ENCODE measurements at regions not wholly inside any gene's neighbourhood (a gene's known extent, or its start where the extent isn't known, plus 50 kb on each side); places are given as distances from the start of the nearest gene placed in this dataset.
A peak's percentile ranks its signal among the peaks of the same experiment; 100 is the strongest.

DNA sequence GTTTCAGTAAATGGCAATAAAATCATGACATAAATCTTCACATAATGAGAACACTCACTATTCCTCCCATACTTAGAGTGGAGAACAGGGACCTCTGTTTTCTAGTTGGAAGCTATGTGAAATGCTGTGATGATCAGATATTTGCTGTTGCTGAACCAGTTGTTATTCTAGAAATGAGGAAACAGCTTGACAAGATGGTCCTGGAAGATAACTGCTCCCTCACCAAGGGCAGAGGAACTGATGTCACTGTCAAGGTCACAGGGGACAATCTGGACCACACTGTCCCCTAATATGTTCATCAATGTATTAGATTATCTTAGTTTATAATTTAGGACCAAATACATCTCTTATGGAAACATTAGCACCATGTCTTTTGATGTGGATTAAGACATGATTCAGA is 1173.3 kb downstream of the PCDH17 start:
- ATAC-seq: no peak
- TF ChIP-seq TCF4 (CRISPR knock-in tag; IDR thresholded peaks at IDR 0.05; ENCODE audit: borderline replicate concordance) (peak; percentile 11; the same call in 1 of the 2 replicates), ZFP3 (CRISPR knock-in tag; IDR thresholded peaks at IDR 0.05) (no peak)

DNA sequence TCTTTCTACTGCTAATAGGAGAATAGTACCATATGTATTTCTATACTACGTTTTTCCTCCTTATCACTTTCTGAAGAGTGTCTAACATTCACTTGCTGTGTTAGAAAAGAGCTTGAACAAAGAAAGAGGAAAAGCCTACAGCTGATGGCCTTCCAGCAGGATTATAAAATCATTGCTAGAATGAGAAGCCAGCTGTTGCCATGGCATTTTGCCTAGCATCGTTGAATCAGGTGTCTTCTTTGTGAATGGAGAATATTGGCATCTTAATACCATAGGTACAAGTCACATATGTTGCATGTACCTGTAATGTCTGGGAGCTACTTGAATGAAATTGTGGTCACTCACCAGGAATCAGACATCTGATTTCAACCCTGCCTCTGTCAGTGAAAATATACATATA is 1174.9 kb downstream of the PCDH17 start:
- TF ChIP-seq ZNF565 (CRISPR knock-in tag; conservative IDR thresholded peaks at IDR 0.05; ENCODE audit: low read depth) (no peak), BACH2 (CRISPR knock-in tag; IDR thresholded peaks at IDR 0.05; ENCODE audit: borderline replicate concordance) (no peak), OSR1 (CRISPR knock-in tag; IDR thresholded peaks at IDR 0.05) (no peak), PPARA (CRISPR knock-in tag; IDR thresholded peaks at IDR 0.05; ENCODE audit: borderline replicate concordance) (no peak), ZFP30 (CRISPR knock-in tag; IDR thresholded peaks at IDR 0.05) (no peak), ESRRG (CRISPR knock-in tag; IDR thresholded peaks at IDR 0.05) (no peak), RARB (CRISPR knock-in tag; IDR thresholded peaks at IDR 0.05) (no peak), CSDC2 (CRISPR knock-in tag; IDR thresholded peaks at IDR 0.05) (no peak), ARNTL (CRISPR knock-in tag; IDR thresholded peaks at IDR 0.05; ENCODE audit: borderline replicate concordance, low read depth) (no peak), ZFP3 (CRISPR knock-in tag; IDR thresholded peaks at IDR 0.05) (no peak), TOX (CRISPR knock-in tag; IDR thresholded peaks at IDR 0.05; ENCODE audit: borderline replicate concordance) (no peak), ZNF70 (CRISPR knock-in tag; IDR thresholded peaks at IDR 0.05) (no peak)
- TF ChIP-seq, protein P1, sequence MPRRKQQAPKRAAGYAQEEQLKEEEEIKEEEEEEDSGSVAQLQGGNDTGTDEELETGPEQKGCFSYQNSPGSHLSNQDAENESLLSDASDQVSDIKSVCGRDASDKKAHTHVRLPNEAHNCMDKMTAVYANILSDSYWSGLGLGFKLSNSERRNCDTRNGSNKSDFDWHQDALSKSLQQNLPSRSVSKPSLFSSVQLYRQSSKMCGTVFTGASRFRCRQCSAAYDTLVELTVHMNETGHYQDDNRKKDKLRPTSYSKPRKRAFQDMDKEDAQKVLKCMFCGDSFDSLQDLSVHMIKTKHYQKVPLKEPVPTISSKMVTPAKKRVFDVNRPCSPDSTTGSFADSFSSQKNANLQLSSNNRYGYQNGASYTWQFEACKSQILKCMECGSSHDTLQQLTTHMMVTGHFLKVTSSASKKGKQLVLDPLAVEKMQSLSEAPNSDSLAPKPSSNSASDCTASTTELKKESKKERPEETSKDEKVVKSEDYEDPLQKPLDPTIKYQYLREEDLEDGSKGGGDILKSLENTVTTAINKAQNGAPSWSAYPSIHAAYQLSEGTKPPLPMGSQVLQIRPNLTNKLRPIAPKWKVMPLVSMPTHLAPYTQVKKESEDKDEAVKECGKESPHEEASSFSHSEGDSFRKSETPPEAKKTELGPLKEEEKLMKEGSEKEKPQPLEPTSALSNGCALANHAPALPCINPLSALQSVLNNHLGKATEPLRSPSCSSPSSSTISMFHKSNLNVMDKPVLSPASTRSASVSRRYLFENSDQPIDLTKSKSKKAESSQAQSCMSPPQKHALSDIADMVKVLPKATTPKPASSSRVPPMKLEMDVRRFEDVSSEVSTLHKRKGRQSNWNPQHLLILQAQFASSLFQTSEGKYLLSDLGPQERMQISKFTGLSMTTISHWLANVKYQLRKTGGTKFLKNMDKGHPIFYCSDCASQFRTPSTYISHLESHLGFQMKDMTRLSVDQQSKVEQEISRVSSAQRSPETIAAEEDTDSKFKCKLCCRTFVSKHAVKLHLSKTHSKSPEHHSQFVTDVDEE (CRISPR knock-in tag; IDR thresholded peaks at IDR 0.05): no peak
- TF ChIP-seq, protein P2, sequence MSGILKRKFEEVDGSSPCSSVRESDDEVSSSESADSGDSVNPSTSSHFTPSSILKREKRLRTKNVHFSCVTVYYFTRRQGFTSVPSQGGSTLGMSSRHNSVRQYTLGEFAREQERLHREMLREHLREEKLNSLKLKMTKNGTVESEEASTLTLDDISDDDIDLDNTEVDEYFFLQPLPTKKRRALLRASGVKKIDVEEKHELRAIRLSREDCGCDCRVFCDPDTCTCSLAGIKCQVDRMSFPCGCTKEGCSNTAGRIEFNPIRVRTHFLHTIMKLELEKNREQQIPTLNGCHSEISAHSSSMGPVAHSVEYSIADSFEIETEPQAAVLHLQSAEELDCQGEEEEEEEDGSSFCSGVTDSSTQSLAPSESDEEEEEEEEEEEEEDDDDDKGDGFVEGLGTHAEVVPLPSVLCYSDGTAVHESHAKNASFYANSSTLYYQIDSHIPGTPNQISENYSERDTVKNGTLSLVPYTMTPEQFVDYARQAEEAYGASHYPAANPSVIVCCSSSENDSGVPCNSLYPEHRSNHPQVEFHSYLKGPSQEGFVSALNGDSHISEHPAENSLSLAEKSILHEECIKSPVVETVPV (CRISPR knock-in tag; IDR thresholded peaks at IDR 0.05): no peak
- no peak for ATAC-seq

DNA sequence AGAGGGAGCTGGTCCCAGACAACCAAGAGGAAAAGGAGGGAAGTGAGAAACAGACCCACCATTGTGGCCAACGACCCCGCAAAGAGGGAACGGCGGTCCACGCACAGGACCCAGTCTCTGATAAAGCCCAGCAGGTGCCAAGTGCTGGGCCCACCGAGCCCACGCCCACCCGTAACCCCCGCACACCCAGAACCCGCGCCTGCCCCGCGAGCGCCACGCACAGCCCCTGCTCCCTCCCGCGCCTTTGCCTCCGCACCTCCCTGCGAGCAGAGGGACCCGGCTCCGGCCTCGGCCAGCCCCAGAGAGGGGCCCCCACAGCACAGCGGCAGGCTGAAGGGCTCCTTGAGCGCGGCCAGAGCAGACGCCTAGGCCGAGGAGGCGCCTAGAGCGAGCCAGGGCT is 1192.2 kb downstream of the PCDH17 start:
- TF ChIP-seq SNAI2 (CRISPR knock-in tag; IDR thresholded peaks at IDR 0.05) (no peak), ZFP3 (CRISPR knock-in tag; IDR thresholded peaks at IDR 0.05) (no peak), GLIS3 (CRISPR knock-in tag; IDR thresholded peaks at IDR 0.05) (no peak), ESRRG (CRISPR knock-in tag; IDR thresholded peaks at IDR 0.05) (no peak), ISL1 (CRISPR knock-in tag; IDR thresholded peaks at IDR 0.05) (no peak), ARNTL (CRISPR knock-in tag; IDR thresholded peaks at IDR 0.05; ENCODE audit: borderline replicate concordance, low read depth) (no peak)

DNA sequence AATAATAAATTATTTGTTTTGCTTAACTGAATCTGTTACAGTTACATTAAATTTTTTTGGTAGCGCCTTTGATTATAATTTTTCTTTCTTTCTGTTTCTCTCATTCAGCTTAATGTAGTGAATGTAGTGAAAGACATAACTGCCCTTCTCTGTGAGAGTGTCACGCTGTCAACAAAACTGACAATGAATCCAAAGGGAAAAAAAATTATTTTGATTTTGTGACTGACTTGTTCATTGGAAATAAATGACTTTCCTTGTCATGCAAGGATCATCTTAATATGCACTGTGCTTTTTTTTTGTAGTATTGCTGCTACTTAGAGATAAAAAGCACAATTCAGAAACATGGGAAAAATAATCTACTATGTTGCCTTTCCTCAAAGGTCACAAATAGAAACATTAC is 1196.4 kb downstream of the PCDH17 start:
- TF ChIP-seq RARB (CRISPR knock-in tag; IDR thresholded peaks at IDR 0.05): no peak
- no peak for TF ChIP-seq OSR1 (CRISPR knock-in tag; IDR thresholded peaks at IDR 0.05)
- TF ChIP-seq, protein P3, sequence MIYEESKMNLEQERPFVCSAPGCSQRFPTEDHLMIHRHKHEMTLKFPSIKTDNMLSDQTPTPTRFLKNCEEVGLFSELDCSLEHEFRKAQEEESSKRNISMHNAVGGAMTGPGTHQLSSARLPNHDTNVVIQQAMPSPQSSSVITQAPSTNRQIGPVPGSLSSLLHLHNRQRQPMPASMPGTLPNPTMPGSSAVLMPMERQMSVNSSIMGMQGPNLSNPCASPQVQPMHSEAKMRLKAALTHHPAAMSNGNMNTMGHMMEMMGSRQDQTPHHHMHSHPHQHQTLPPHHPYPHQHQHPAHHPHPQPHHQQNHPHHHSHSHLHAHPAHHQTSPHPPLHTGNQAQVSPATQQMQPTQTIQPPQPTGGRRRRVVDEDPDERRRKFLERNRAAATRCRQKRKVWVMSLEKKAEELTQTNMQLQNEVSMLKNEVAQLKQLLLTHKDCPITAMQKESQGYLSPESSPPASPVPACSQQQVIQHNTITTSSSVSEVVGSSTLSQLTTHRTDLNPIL (CRISPR knock-in tag; IDR thresholded peaks at IDR 0.05; ENCODE audit: low read depth): no peak
- TF ChIP-seq ESRRG (CRISPR knock-in tag; IDR thresholded peaks at IDR 0.05): no peak
- no peak for TF ChIP-seq TCF4 (CRISPR knock-in tag; IDR thresholded peaks at IDR 0.05; ENCODE audit: borderline replicate concordance)
- TF ChIP-seq GLIS3 (CRISPR knock-in tag; IDR thresholded peaks at IDR 0.05): no peak
- TF ChIP-seq ZC3H10 (CRISPR knock-in tag; IDR thresholded peaks at IDR 0.05): no peak
- TF ChIP-seq ZNF8 (CRISPR knock-in tag; IDR thresholded peaks at IDR 0.05): no peak
- TF ChIP-seq, protein P4, sequence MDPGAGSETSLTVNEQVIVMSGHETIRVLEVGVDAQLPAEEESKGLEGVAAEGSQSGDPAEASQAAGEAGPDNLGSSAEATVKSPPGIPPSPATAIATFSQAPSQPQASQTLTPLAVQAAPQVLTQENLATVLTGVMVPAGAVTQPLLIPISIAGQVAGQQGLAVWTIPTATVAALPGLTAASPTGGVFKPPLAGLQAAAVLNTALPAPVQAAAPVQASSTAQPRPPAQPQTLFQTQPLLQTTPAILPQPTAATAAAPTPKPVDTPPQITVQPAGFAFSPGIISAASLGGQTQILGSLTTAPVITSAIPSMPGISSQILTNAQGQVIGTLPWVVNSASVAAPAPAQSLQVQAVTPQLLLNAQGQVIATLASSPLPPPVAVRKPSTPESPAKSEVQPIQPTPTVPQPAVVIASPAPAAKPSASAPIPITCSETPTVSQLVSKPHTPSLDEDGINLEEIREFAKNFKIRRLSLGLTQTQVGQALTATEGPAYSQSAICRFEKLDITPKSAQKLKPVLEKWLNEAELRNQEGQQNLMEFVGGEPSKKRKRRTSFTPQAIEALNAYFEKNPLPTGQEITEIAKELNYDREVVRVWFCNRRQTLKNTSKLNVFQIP (CRISPR knock-in tag; IDR thresholded peaks at IDR 0.05; ENCODE audit: borderline replicate concordance, low read depth): no peak
- no peak for TF ChIP-seq PPARA (CRISPR knock-in tag; IDR thresholded peaks at IDR 0.05; ENCODE audit: borderline replicate concordance)
- TF ChIP-seq ZNF565 (CRISPR knock-in tag; conservative IDR thresholded peaks at IDR 0.05; ENCODE audit: low read depth): no peak
- TF ChIP-seq ISL1 (CRISPR knock-in tag; IDR thresholded peaks at IDR 0.05): no peak
- ATAC-seq: no peak

More for the DNA sequence above, 1192.2 kb downstream of the PCDH17 start:
- no peak for ATAC-seq

Measured in SK-N-SH treated with all-trans-retinoic acid at 6 μM for 48 hours (cell line).